NCI-H526 (cell line): ENCODE measurements at regions not wholly inside any gene's neighbourhood (a gene's known extent, or its start where the extent isn't known, plus 50 kb on each side); places are given as distances from the start of the nearest gene placed in this dataset.
"Not testable (repeated sequence)": the region's sequence is repeated elsewhere in the genome, so short reads cannot be mapped to it uniquely, and the experiment has no call there.

ENCODE experiments used
- DNase-seq, 2 experiments: peaks; one replicate each; lab custom pipeline; 2025; lab: John Stamatoyannopoulos, UW

GRCh38 chr4:97396097-97396496 lies 747.2 kb downstream of the STPG2 start:
- no peak for DNase-seq

- no peak for DNase-seq
Measured at GRCh38 chr4:97396605-97397004, 746.7 kb downstream of the STPG2 start.

GRCh38 chr4:97404876-97405523 lies 738.3 kb downstream of the STPG2 start:
- DNase-seq = no peak

GRCh38 chr4:97411356-97411755 lies 731.9 kb downstream of the STPG2 start:
- no peak for DNase-seq

GRCh38 chr4:97412331-97412730 lies 730.9 kb downstream of the STPG2 start:
- DNase-seq = no peak

GRCh38 chr4:97414161-97414560 lies 729.1 kb downstream of the STPG2 start:
- no peak for DNase-seq

GRCh38 chr4:97432551-97432950 lies 710.7 kb downstream of the STPG2 start:
- no peak for DNase-seq

- DNase-seq = not testable (repeated sequence)
Measured at GRCh38 chr4:97437998-97438705, 705.1 kb downstream of the STPG2 start.

GRCh38 chr4:97453186-97453585 lies 690.1 kb downstream of the STPG2 start:
- no peak for DNase-seq

GRCh38 chr4:97457253-97457652 lies 686.0 kb downstream of the STPG2 start:
- peak; percentile 6 to 32 for DNase-seq

GRCh38 chr4:97468272-97468671 lies 675.0 kb downstream of the STPG2 start:
- DNase-seq = no peak

- no peak for DNase-seq
Measured at GRCh38 chr4:97475621-97476020, 667.7 kb downstream of the STPG2 start.

GRCh38 chr4:97477974-97478373 lies 665.3 kb downstream of the STPG2 start:
- no peak for DNase-seq

- no peak for DNase-seq
Measured at GRCh38 chr4:97479388-97479787, 663.9 kb downstream of the STPG2 start.

- no peak for DNase-seq
Measured at GRCh38 chr4:97491856-97492255, 651.4 kb downstream of the STPG2 start.

GRCh38 chr4:97493815-97494518 lies 649.3 kb downstream of the STPG2 start:
- DNase-seq = no peak

- no peak for DNase-seq
Measured at GRCh38 chr4:97496298-97496873, 646.9 kb downstream of the STPG2 start.

- no peak for DNase-seq
Measured at GRCh38 chr4:97498875-97499274, 644.4 kb downstream of the STPG2 start.

GRCh38 chr4:97500423-97500822 lies 642.9 kb downstream of the STPG2 start:
- no peak for DNase-seq

- no peak for DNase-seq
Measured at GRCh38 chr4:97504713-97505112, 638.6 kb downstream of the STPG2 start.

- DNase-seq = no peak
Measured at GRCh38 chr4:97507587-97508245, 635.6 kb downstream of the STPG2 start.
